COLO668 (cell line): ENCODE measurements at regions not wholly inside any gene's neighbourhood (a gene's known extent, or its start where the extent isn't known, plus 50 kb on each side); places are given as distances from the start of the nearest gene placed in this dataset.

Experiments
- DNase-seq: peaks from one replicate; lab custom pipeline; 2025; ENCODE audit not compliant: unreplicated experiment; lab: John Stamatoyannopoulos, UW

DNA sequence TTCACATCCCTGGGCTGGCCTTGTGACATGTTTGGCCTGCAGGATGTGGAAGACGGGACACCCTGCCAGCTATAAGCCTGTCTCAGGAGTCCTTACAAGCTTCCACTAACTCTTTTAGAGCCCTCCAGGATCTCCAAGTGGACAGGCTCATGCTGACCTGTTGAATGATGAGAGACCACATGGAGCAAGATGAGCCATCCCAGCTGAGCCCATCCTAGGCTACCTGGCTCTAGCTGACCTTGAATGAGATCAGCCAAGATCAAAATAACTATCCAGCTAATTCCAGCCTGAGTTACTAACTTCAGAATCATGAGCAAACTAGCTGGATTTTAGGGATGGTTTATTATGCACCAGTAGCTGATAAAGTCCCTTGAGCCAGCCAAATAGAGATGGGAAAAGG is 169.5 kb downstream of the TFAP2C start:
- DNase-seq: no peak

DNA sequence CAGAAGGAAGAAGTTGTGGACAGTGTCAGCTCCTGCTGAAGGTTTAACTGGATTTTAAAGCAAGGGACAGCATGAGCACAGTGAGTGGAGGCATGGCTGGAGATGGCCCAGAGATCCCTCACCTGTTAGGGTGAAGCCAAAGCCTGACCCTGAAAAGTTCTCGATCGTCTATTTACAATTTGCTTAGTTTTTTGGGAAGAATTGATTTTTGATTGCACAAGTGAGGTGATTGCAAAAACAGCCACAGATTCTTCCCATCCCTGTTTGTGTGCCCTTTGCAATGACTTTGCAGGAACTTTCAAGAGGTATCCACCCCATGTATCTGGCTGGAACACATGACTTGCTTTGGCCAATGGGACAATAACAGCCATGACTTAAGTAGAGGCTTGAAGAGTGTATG is 170.1 kb downstream of the TFAP2C start:
- no peak for DNase-seq

DNA sequence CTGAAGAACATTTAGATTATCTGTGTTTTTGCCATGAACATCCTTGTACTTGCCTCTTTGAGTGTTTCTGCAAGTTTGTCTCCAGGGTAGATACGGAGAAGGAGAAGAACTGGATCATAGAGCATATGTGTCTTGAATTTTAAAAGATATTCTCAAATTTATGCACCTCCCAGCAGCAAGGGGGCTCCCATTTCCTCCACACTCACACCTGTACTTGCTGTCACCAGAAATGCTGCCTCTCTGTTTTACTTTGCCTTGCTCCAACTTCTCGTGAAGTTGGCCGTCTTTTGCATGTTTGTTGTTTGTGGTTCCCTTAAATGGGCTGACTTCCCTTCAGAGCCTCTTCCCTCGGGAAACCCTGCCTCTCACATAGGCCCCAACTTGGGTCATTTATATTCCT is 171.0 kb downstream of the TFAP2C start:
- DNase-seq: no peak

DNA sequence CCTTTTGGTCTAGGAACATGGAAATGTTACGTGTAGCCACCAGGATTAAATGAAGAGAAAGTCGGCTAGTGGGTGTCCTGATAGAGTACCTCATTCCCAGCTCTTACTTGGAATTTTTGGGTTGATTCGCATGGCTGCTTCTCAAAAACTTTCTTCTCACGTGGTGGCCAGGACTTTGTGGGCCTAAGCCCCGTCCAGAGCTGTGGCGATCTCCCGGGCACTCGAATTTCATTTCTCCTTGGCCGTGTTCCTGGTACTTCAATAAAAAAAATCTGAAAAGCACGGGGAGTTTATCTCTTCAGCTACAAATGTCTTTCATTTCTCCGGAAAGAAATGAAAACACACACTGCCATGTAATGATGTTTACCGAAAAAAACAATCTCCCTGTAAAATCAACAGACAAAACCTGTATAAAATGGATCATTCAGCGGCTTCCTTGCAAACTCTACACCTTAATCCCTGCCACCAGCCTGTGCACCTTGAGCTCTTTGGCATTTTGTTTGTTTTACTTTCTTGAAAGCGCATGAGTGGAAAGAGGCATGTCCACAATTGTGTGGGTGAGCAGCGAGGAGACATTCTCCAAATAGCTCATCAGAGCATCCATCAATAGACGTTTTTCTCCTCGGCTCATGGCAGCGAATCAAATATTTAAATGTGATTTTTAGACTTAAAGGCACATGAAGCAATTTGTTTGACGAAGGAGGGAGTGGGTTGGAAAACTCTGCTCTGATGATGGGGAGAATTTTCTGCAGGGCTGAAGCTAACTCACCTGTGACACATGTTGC is 173.1 kb downstream of the TFAP2C start:
- DNase-seq: no peak

DNA sequence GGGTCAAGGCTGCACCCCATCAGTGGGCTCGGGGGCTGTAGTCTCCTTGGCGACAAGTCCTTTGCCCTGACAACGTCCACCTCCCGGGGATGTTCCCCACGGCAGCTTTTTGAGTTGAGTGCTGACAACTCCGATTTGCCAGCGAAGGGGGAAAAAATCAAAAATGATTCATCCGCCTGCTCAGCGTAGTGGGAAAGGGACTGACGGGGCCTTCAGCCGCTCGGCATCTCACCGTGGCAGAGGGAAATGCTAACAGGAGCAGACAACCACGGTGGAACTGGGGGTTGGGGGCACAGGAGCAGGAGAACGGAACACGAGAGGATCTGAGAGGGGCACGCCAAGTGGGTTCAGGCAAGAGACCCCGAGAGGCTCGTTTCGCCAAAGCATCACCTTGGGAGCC is 173.7 kb downstream of the TFAP2C start:
- DNase-seq: no peak

DNA sequence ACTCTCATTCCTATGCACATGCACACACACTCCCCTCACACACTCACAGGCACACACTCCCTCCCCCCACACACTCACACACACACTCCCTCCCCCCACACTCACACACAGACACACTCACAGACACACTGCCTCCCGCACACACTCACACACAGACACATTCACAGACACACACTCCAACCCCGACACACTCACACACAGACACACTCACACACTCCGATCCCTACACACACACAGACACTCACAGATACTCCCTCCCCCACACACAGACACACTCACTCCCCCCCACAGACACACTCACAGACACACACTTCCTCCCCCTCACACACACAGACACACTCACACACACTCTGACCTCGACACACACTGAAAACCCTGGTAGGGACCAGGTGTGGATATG is 176.2 kb downstream of the TFAP2C start:
- DNase-seq: no peak

DNA sequence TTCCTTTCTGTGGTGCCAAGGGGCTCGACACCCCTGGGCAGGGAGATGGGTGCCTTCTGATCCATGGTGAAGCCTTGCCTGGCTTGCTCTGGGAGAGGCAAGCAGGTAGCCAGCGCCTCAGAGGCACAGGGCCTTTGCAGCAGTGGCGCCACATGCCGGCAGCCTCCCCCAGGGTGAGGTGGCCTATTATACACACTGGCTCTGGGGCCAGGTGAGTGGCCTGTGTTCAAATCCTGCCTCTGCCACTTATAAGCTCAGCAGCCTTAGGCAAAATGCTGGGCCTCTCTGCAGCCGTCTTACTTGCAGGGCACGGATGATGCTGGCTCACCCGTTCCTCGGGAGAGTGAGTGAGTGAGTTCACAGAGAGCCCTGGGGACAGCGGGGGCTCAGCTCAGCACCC is 176.9 kb downstream of the TFAP2C start:
- no peak for DNase-seq

DNA sequence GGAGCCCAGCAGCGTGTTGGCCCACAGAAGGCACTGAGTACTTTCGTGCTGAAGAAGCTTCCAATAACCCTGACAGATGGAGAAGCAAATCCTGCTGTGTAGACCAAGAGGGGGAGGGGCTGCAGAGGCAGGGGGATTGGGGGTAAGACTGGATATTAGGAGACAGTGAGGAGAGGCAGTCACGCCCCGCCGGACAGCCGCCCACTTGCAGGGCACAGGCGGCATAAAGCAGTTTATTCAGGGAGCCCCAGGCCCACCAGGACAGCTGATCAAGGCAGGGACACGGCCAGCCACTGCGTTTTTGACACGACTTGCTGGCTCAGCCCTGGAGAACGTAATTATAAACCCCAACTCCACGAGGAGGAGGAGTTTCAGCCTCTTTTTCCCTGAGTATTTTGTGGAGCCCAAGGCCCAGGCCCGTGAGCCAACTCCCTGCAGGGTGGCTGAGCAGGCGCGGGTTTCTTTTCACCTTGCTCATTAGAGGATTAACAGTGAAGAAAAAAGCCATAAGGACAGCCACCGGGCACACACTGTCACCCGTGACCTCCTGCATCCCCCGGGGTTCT is 177.9 kb downstream of the TFAP2C start:
- no peak for DNase-seq

DNA sequence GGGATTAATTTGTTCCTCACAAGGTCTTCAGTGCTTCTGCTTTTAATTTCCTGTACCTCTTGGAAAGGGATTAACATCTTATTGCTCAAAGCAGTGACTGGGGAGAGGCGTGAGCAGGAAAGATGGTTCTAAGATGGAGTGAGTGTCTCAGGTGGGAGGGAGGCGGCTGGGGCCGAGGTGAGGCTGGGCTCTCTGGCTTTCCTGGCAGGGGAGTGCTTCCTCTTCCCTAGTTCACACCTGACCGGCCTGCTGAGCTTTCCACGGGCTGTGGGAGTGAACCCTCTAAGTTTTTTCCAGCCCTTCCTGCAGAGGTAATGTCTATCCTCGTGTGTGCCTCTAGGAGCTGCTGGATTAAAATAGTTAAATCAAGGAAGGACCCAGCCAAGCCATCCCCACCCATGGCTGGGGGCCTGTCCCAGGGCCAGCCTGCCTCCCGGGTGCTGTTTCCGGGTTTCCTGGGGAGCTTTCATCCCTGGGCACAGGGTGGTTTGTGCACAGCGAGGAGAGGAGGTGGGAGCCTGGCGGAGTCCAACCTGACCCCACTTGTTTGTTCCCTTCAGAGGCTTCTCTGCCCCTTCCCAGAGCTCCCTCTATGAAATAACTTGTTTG is 179.1 kb downstream of the TFAP2C start:
- DNase-seq: no peak

DNA sequence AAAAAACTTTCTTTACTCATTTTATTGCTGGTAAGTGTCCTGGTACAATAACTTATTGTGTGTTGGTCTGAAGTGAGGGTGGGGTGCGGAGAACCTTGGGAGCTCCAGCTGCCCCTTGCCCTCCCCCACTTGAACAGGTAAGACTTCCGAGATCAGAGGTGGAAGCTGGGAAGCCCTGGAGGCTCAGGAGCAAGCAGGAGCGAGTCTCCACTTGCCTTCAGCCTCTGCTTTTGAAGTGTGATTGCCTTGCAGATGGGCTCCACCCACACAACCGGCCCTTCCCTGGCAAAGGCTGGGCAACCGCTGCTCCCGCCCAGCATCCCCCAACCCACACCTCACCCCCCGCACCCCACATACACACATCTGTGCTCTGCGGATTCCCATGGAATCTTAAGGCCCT is 179.6 kb downstream of the TFAP2C start:
- no peak for DNase-seq

DNA sequence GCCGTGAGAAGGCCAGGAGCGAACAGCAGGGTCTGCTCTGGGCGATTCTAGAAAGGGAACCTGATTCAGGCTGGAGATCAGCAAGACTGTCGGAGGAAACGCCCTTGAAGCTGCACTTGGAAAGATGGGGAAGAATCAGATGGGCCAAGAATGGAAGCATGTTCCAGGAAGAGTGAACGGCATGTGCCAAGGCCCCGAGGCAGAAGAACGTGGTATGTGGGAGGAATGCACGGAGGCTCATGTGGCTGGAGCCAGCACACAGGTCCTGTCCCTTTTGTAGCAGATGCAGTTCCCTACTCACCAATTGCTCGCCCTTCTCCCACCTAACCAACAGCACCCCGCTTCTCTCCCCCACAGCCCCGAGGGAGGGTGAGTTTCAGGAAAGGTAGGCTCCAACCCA is 180.6 kb downstream of the TFAP2C start:
- DNase-seq: no peak

DNA sequence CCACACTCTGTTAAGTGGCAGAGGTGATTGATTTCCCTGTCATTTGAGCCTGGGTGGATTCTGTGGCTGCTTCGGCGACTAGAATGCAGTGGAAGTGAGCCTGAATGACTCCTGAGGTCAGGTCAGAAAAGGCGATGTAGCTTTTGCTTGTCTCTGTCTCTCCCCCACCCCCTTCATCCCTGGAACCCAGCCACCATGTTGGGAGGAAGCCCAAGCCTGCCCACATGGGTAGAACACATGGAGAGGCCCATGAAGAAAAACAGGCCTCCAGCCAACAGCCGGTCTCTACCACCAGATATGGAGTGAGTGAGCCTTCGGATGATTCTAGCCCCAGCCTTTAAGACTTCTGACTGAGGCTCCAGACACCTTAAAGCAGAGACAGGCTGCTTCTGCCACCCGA is 181.0 kb downstream of the TFAP2C start:
- no peak for DNase-seq

DNA sequence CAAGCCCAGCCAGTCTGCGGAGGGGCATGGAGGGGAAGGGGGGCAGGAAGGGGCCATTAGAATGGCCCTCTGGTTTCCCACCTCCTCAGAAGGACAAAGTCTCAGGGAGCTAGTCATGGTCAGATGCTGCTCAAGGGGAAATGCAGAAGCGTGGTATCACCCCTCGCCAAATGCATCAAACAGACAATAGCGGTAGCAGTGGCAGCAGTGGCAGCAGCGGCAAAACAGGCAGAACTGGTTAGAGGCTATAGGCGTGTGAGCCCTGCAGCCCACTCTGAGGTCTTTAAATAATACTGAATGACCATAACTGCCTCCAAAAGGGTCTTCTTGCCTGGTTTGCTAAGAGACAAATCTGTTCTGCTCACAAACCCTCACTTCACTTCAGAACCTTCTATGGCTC is 186.7 kb downstream of the TFAP2C start:
- no peak for DNase-seq

DNA sequence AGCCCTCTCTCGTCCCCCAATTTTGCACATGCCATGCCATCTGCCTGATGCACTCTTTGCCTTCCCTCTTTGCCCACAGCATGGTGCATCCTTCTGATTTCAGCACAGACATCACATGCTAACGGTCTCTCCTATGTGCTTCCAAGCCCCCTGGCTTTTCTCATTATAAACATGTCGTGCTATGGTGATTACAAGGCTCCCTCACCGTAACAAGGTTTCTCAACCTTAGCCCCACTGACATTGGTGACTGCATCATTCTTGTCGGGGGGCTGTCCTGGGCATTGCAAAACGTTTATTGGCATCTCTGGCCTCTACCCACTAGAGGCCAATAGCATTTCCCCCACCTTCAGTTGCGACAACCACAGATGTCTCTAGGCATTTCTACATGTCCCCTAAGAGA is 187.2 kb downstream of the TFAP2C start:
- DNase-seq: no peak

DNA sequence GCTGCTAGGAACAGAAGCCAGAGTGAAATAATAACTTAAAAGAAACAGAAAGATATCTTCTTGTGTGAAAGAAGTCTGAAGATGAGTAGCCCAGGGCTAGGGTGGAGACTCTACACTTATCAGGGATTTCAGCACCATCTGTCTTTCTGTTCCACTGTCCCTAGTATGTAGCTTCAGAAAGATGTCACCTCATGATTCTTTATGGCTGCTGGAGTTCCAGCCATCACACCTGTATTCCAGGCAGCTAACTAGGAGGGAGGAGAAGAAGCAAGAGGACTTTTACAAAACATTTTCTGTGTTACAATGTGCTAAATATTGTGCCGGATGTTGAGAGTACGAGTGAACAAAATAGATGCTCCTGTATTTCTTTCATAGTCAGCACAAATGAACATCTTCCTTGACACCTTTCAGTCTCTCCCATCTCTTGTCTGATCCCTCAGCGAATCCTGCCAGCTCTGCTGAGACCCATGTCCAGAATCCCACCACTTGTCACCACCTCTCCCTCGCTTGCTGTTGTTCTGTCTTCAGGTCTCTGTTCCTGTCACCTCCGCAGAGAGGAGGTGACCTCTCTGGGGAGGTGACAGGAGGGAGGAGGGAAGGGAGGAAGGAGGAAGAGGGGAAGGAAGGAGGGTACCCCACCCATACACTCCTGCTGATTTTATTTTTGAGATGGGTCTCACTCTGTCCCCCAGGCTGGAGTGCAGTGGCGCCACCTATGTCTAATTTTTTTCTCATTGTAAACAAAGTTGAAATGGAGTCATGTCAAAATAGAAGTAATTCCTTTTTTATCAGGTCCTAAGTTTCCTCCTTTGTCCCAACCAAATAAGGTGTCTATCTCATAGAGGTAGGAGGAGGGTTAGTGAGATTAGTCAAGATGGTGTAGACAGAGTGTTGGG is 188.9 kb downstream of the TFAP2C start:
- DNase-seq: no peak

DNA sequence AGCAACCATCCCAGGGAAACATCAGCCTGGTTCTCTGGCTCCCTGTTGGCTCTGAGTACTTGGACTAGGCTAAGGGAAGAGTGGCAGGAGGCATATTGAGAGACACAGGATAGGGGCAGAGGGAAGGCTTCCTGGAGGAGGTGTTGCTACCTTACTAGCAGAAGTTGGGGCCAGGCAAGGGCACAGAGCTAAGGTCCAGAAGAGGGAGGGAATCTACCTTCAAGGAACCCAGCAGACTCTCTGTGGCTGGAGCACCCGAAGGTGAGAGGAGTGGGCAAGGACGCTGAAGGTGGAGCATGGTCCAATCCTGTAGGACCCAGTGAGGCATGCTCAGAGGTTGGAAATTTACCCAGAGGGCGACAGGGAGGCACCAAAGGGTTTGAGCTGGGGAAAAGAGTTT is 191.9 kb downstream of the TFAP2C start:
- DNase-seq: no peak

DNA sequence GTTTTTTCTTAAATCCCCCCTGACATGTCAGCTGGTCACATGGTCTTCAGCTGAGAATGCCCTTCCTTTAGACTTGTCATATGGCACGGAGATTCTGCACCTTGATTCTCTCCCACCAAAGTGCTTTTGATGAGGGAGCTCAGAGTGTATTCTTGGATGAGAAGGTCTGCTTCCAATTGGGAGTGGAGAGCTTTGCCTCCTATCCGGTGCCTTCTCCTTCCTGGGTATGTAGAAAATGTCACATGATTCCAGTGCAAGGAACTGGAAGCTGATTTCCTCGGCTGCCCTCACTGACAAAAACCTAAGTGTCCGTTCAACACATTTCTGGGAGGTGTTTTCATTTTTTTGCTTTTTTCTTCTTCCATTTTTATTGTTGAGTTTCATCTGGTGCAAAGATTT is 197.2 kb downstream of the TFAP2C start:
- no peak for DNase-seq

DNA sequence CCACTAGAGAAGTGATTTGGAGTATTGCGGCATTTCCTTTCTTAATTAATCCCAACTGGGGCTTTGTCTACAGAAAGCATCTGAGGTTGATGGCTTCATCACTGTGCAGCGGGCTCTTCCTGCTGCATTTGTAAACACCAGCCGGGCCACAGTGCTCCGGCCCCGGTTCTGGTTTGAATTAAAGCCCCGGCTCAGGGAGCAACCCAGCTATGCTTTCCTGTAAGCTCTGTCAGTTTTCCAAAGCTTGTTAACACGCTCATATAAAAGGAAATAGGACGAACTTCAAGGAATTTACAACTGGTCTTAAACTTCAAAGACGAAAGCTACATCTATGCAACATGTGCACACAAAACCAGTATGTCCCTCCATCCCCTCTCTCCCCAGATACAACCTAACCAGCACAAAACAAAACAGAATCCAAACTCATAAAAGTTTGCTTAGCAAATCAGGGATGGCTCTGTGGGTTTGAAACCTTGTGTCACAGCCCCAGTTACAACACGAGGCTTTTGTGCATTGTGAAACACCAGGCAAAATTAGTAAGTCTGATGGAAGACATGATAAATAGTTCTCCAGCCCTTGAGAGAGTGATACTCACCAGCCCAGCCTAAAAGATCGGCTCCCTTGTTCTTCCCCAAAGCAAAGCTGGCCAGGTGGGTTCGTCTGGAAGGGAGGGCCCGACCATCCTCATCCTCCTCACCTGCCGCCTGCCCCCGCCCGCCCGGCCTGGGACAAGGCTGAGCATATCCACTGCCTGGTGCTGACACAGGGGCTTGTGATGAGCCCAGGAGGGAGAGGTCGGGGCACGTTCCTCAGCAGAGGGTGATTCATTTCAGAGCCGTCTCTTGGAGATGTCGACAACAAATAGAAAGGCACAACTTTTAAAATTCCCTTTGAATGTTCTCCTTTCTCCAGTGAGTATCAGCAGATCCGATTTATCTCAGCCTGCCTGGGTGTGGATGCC is 197.9 kb downstream of the TFAP2C start:
- no peak for DNase-seq

DNA sequence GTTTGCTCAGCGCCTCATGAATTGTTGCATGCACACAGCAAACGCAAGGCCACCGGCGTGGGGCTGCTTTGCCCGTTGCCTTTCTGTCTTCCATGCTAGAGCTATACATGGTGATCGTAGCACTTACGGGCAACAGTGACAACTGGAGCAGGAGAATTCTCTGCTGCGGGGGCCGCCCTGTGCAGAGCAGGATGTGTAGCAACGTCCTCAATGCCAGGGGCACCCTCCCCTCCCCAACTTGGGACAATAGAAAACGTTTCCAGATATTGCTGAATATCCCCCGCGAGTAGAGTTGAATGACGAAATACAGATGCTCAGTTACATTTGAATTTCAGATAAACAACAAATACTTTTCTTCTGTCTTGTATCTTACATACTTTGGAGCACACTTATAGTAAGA is 198.7 kb downstream of the TFAP2C start:
- no peak for DNase-seq

DNA sequence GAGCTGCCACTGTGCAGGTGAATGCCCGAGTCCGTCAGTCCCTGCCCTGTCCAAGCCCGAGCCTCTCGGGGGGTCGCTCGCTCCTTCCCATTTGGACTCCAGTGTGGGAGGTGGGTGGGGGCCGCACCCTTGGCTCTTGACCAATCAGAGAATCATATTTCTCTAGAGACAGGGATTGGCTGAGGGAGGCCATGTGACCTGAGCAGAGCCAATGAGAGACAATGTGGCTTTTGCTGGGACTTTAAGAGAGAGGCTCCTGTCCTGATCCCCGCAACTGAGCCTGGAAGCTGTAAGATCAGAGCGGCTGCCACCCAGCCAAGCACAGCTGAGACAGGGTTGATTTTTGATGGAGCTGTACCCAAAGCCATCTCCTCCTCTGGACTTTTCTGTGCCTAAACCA is 199.3 kb downstream of the TFAP2C start:
- no peak for DNase-seq
